ENCODE measurements at regions not wholly inside any gene's neighbourhood (a gene's known extent, or its start where the extent isn't known, plus 50 kb on each side); places are given as distances from the start of the nearest gene placed in this dataset.

GRCh38 chr9:105052346-105052745 is 124.4 kb upstream of the ABCA1 start:
- H3K36me3 ChIP-seq (ENCODE audit: control insufficient read depth, insufficient read depth, low read length) = no peaks in the 10 kb centered on the region
- no peak overlapping the region for H3K27ac ChIP-seq (ENCODE audit: low read length)
- ATAC-seq = no peak
- in situ Hi-C loops (cut with HindIII; ENCODE audit: low pct_unique_long_range_greater_than_20kb, low sequenced_read_pairs) (no loop called here), intact Hi-C loops (cut with micrococcal nuclease; ENCODE audit: unreplicated experiment) (no loop called here)
- TF ChIP-seq POLR2AphosphoS5 (IDR thresholded peaks at IDR 0.05; ENCODE audit: low read depth, low read length) = no peak
- no peak for TF ChIP-seq SIN3A (IDR thresholded peaks at IDR 0.05; ENCODE audit: borderline replicate concordance, insufficient read depth, low read depth, low read length)
- TF ChIP-seq TCF7L2 (IDR thresholded peaks at IDR 0.05; ENCODE audit: low read depth, low read length) = no peak
- no peak for TF ChIP-seq CTCF (IDR thresholded peaks at IDR 0.05)
- no peak for TF ChIP-seq REST (IDR thresholded peaks at IDR 0.05; ENCODE audit: insufficient read depth in 1 of 2, low read depth in 2 of 2, low read length in 1 of 2)
- no peaks in the 10 kb centered on the region for H3K9me3 ChIP-seq (ENCODE audit: control insufficient read depth, insufficient read depth, low read depth, low read length)
- DNase-seq (ENCODE audit: low read depth, low spot score) = no peak
- BruUV-seq (replicated peaks) = no TSS peak
- H3K4me1 ChIP-seq (ENCODE audit: control insufficient read depth, insufficient read depth, low read length) = no peaks in the 10 kb centered on the region
- no peak overlapping the region for H3K4me3 ChIP-seq (ENCODE audit: low read depth in 2 of 2, low read length in 2 of 2)
- no peaks in the 10 kb centered on the region for H3K27me3 ChIP-seq (ENCODE audit: control insufficient read depth, insufficient read depth, low read length)
- CTCF ChIA-PET = no interaction called here
- POLR2A ChIA-PET = no interaction called here

GRCh38 chr9:105053209-105053652 is 125.3 kb upstream of the ABCA1 start:
- in situ Hi-C loops (cut with HindIII; ENCODE audit: low pct_unique_long_range_greater_than_20kb, low sequenced_read_pairs) = no loop called here
- no peaks in the 10 kb centered on the region for H3K36me3 ChIP-seq (ENCODE audit: control insufficient read depth, insufficient read depth, low read length)
- no peaks in the 10 kb centered on the region for H3K27me3 ChIP-seq (ENCODE audit: control insufficient read depth, insufficient read depth, low read length)
- no peak overlapping the region for H3K4me3 ChIP-seq (ENCODE audit: low read depth in 2 of 2, low read length in 2 of 2)
- ATAC-seq = no peak
- no peak for DNase-seq (ENCODE audit: low read depth, low spot score)
- intact Hi-C loops (cut with micrococcal nuclease; ENCODE audit: unreplicated experiment) = no loop called here
- no peak for TF ChIP-seq REST (IDR thresholded peaks at IDR 0.05; ENCODE audit: insufficient read depth in 1 of 2, low read depth in 2 of 2, low read length in 1 of 2)
- TF ChIP-seq POLR2AphosphoS5 (IDR thresholded peaks at IDR 0.05; ENCODE audit: low read depth, low read length) = no peak
- TF ChIP-seq SIN3A (IDR thresholded peaks at IDR 0.05; ENCODE audit: borderline replicate concordance, insufficient read depth, low read depth, low read length) = no peak
- no peak for TF ChIP-seq CTCF (IDR thresholded peaks at IDR 0.05)
- ChIA-PET POLR2A (no interaction called here), CTCF (no interaction called here)
- H3K4me1 ChIP-seq (ENCODE audit: control insufficient read depth, insufficient read depth, low read length) = no peaks in the 10 kb centered on the region
- H3K27ac ChIP-seq (ENCODE audit: low read length) = no peak overlapping the region
- no TSS peak for BruUV-seq (replicated peaks)
- H3K9me3 ChIP-seq (ENCODE audit: control insufficient read depth, insufficient read depth, low read depth, low read length) = no peaks in the 10 kb centered on the region
